ENCODE measurements at regions not wholly inside any gene's neighbourhood (a gene's known extent, or its start where the extent isn't known, plus 50 kb on each side); places are given as distances from the start of the nearest gene placed in this dataset.
"Not testable (repeated sequence)": the region's sequence is repeated elsewhere in the genome, so short reads cannot be mapped to it uniquely, and the experiment has no call there.

- TF ChIP-seq CTCF (IDR thresholded peaks at IDR 0.05; ENCODE audit: borderline replicate concordance, control extremely low read depth, extremely low read depth, insufficient read depth, missing control alignments): no peak
- in situ Hi-C loops (cut with MboI; ENCODE audit: low sequenced_read_pairs, unreplicated experiment): no loop called here
- no peak for DNase-seq (ENCODE audit: low spot score)
Observed at GRCh38 chr13:59281453-59281852, 882.3 kb downstream of the DIAPH3 start.

GRCh38 chr13:59292240-59292639, 871.5 kb downstream of the DIAPH3 start:
- DNase-seq (ENCODE audit: low spot score); in situ Hi-C loops (cut with MboI; ENCODE audit: low sequenced_read_pairs, unreplicated experiment): not testable (repeated sequence)

GRCh38 chr13:59299584-59299983, 864.1 kb downstream of the DIAPH3 start:
- DNase-seq (ENCODE audit: low spot score): no peak
- no peak for TF ChIP-seq CTCF (IDR thresholded peaks at IDR 0.05; ENCODE audit: borderline replicate concordance, control extremely low read depth, extremely low read depth, insufficient read depth, missing control alignments)
- in situ Hi-C loops (cut with MboI; ENCODE audit: low sequenced_read_pairs, unreplicated experiment): no loop called here

- in situ Hi-C loops (cut with MboI; ENCODE audit: low sequenced_read_pairs, unreplicated experiment): loop anchor here (25.0 kb wide), 1 partner anchor 1663 kb away; the partner anchor contains the start of gene PCDH17
- no peak for TF ChIP-seq CTCF (IDR thresholded peaks at IDR 0.05; ENCODE audit: borderline replicate concordance, control extremely low read depth, extremely low read depth, insufficient read depth, missing control alignments)
- no peak for DNase-seq (ENCODE audit: low spot score)
Observed at GRCh38 chr13:59300355-59301173, 863.2 kb downstream of the DIAPH3 start.

GRCh38 chr13:59301174-59301567, 862.6 kb downstream of the DIAPH3 start:
- in situ Hi-C loops (cut with MboI; ENCODE audit: low sequenced_read_pairs, unreplicated experiment): loop anchor here (25.0 kb wide), 1 partner anchor 1664 kb away; the partner anchor contains the start of gene PCDH17
- TF ChIP-seq CTCF (IDR thresholded peaks at IDR 0.05; ENCODE audit: borderline replicate concordance, control extremely low read depth, extremely low read depth, insufficient read depth, missing control alignments): no peak
- DNase-seq (ENCODE audit: low spot score): no peak

- no peak for TF ChIP-seq CTCF (IDR thresholded peaks at IDR 0.05; ENCODE audit: borderline replicate concordance, control extremely low read depth, extremely low read depth, insufficient read depth, missing control alignments)
- in situ Hi-C loops (cut with MboI; ENCODE audit: low sequenced_read_pairs, unreplicated experiment): loop anchor here (25.0 kb wide), 1 partner anchor 1666 kb away; the partner anchor contains the start of gene PCDH17
- no peak for DNase-seq (ENCODE audit: low spot score)
Observed at GRCh38 chr13:59303433-59303832, 860.3 kb downstream of the DIAPH3 start.

GRCh38 chr13:59304596-59304995, 859.1 kb downstream of the DIAPH3 start:
- in situ Hi-C loops (cut with MboI; ENCODE audit: low sequenced_read_pairs, unreplicated experiment): loop anchor here (25.0 kb wide), 1 partner anchor 1667 kb away; the partner anchor contains the start of gene PCDH17
- DNase-seq (ENCODE audit: low spot score): no peak
- no peak for TF ChIP-seq CTCF (IDR thresholded peaks at IDR 0.05; ENCODE audit: borderline replicate concordance, control extremely low read depth, extremely low read depth, insufficient read depth, missing control alignments)
